Right cardiac atrium (tissue), 5 donors: ENCODE measurements at regions not wholly inside any gene's neighbourhood (a gene's known extent, or its start where the extent isn't known, plus 50 kb on each side); places are given as distances from the start of the nearest gene placed in this dataset.

Experiments used
- ATAC-seq, 2 donors: fragments of 200-7000 bp; cut with Tn5 transposase; one replicate each; pipeline versions ENCODE4 v1.8.0 to v1.9.1; 2020; ENCODE audit warnings: moderate library complexity in 2 of 2, mild to moderate bottlenecking in 1 of 2
- DNase-seq, 3 donors: peaks; one replicate each; pipeline ENCODE4 v3.0.0-alpha.2; 2020
- H3K27ac ChIP-seq: one replicate; pipeline ENCODE4 v1.5.1; 2013; ENCODE audit warnings: mild to moderate bottlenecking, low read length, control low read depth, moderate library complexity
- H3K27me3 ChIP-seq: one replicate; pipeline ENCODE4 v1.6.1; 2013; ENCODE audit not compliant: control insufficient read depth, insufficient read depth
- H3K4me1 ChIP-seq: one replicate; pipeline ENCODE4 v1.6.1; 2013; ENCODE audit warnings: low read length; ENCODE audit not compliant: control insufficient read depth, insufficient read depth
- H3K4me3 ChIP-seq: one replicate; pipeline ENCODE4 v1.5.1; 2013; ENCODE audit warnings: low read length, control low read depth
- H3K9me3 ChIP-seq: one replicate; pipeline ENCODE4 v1.6.1; 2013; ENCODE audit warnings: low read length; ENCODE audit not compliant: control insufficient read depth
- WGBS: extraction: QIAGEN DNeasy Blood & Tissue Kit; methylation state at CpG from one replicate; pipeline ENCODE4 v1.1.7; 2013; 5-methylcytosine and 5-hydroxymethylcytosine counted together
- intact Hi-C, 4 donors: fragments of 100-400 bp; cut with DNase I; formaldehyde crosslinking; loops; one replicate each; pipeline versions ENCODE4 v1.11.0 to v1.14.0; 2022 to 2023
- donor health status: healthy with polysubstance abuse.
- donor health status: DM: no; HTN: yes; CAD: no.
- donor health status: DM: no; HTN: no; CAD: no.
- donor health status: DM: no; HTN: yes; CAD: no; lungs with severe emphysema.
- donor health status: DM: yes; HTN: yes; CAD: no.

DNA sequence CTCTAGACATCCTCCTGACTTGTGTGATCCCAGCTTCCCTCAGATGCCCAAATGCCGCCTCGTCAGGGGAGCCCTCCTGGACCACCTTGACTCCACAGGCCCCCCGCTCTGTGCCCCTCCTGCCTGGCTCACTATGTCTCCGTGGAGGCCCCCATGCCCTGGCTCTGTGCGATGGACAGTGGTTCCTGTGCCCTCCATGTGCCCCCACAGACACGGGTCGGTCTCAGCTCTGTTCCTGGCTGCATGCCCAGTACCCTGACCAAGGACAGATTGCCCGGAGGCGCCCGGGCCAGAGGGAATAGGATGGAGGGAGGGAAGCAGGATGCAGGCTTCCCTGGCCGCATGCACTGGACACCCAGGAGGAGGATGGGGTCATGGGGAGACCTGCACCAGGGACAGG is 1274.6 kb downstream of the BRD1 start:
- Histone ChIP-seq H3K27me3 (no peaks in the 10 kb centered on the region), H3K27ac (no peak overlapping the region), H3K4me3 (no peak overlapping the region), H3K4me1 (no peaks in the 10 kb centered on the region), H3K9me3 (no peaks in the 10 kb centered on the region)
- ATAC-seq = no peak
- intact Hi-C loops = no loop called here
- peak in 2 of 3 donors; percentile 33 to 53 for DNase-seq
- 62% methylated on average over 11 of the region's 11 CpGs for WGBS

DNA sequence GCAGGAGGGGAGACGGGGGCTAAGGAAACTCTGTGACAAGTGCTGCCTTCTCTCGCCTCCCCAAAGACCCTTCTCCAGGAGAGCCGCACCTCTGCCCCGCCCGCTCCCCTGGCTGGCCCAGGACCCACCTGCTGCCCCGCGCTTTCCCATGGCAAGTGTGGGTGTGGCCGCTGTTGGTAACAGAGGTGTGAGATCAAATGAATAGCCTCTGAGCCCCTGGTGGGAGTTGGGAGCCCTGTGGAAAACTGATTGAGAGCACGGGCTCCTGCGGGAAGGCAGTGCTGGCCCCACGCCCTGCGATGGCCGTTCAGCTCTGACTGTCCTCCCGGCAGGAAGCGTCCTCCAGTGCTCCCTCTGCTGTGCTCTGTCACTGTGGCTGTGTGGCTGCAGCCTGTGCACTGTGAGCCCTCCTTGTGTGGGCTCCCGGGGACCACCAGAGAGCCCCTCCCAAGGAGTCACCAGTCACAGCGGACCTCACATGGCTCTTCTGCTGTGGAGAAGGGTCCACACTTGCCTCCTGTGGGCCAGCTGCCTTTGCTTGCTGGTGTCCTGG is 1275.9 kb downstream of the BRD1 start:
- Histone ChIP-seq H3K9me3 (no peaks in the 10 kb centered on the region), H3K27me3 (no peaks in the 10 kb centered on the region), H3K4me3 (no peak overlapping the region), H3K27ac (no peak overlapping the region), H3K4me1 (no peaks in the 10 kb centered on the region)
- ATAC-seq (no peak), DNase-seq (peak in 2 of 3 donors; percentile 35)
- intact Hi-C loops = no loop called here
- WGBS = 70% methylated on average over 17 of the region's 17 CpGs

- no peak for ATAC-seq
- peak in 2 of 3 donors; percentile 26 to 29 for DNase-seq
- 78% methylated on average over 10 of the region's 10 CpGs for WGBS
- no peak overlapping the region for H3K27ac ChIP-seq
- no peaks in the 10 kb centered on the region for H3K27me3 ChIP-seq
- H3K4me3 ChIP-seq = no peak overlapping the region
- intact Hi-C loops = no loop called here
- no peaks in the 10 kb centered on the region for H3K9me3 ChIP-seq
- H3K4me1 ChIP-seq = no peaks in the 10 kb centered on the region
Measured at GRCh38 chr22:48551061-48551460, 1276.6 kb downstream of the BRD1 start.

GRCh38 chr22:48548391-48548790 is 1279.3 kb downstream of the BRD1 start:
- Histone ChIP-seq H3K4me3 (no peak overlapping the region), H3K27me3 (no peaks in the 10 kb centered on the region), H3K27ac (no peak overlapping the region), H3K9me3 (no peaks in the 10 kb centered on the region), H3K4me1 (no peaks in the 10 kb centered on the region)
- 87% methylated on average over 8 of the region's 8 CpGs for WGBS
- DNase-seq (no peak), ATAC-seq (no peak)
- intact Hi-C loops = no loop called here

DNA sequence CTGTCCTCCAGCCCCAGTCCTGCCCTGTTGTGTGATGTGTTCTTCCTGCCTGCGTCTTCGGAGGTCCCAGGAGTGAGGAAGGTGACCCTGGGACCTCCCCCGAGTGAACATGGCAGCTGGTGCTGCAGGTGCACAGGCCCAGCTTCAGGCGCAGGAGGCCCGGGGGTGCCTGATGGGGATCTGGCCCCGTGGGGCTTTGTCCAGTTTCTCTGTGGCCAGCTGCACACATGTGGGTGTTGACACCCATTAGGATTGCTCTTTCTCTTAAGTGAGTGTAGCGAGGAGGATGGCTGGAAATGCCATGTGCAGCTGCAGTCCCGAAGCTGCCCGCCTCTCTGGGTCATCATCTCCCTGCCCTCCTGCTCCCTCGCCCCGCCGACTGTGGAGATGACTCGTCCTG is 1279.7 kb downstream of the BRD1 start:
- H3K27ac ChIP-seq = no peak overlapping the region
- 82% methylated on average over 13 of the region's 13 CpGs for WGBS
- no peak overlapping the region for H3K4me3 ChIP-seq
- ATAC-seq = no peak
- H3K4me1 ChIP-seq = no peaks in the 10 kb centered on the region
- H3K9me3 ChIP-seq = no peaks in the 10 kb centered on the region
- intact Hi-C loops = no loop called here
- DNase-seq = peak in 2 of 3 donors; percentile 33 to 46
- no peaks in the 10 kb centered on the region for H3K27me3 ChIP-seq

GRCh38 chr22:48546653-48547424 is 1280.8 kb downstream of the BRD1 start:
- 58% methylated on average over 19 of the region's 19 CpGs for WGBS
- Histone ChIP-seq H3K4me1 (no peaks in the 10 kb centered on the region), H3K27ac (no peak overlapping the region), H3K9me3 (no peaks in the 10 kb centered on the region), H3K4me3 (no peak overlapping the region), H3K27me3 (no peaks in the 10 kb centered on the region)
- DNase-seq (peak in 1 of 3 donors; percentile 24), ATAC-seq (no peak)
- intact Hi-C loops = no loop called here

DNA sequence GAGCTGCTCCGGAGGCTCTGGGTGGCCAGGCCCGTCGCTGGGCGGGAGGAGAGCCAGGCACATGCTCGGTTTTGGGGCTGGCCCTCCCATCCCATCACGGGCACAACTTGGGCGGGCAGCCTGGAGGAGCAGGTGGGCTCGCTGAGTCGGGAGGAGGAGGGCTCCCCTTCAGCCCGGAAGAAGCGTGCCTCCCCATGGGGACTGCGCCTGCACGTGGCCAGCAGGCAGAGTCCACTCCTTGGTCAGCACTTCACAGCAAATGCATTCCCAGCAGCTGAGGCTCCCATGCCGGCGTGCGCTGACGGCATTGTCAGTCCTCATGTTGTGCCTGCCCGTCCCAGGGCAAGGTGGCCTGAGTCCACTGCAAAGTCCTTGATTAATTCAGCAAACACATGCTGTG is 1281.7 kb downstream of the BRD1 start:
- Histone ChIP-seq H3K9me3 (no peaks in the 10 kb centered on the region), H3K27me3 (no peaks in the 10 kb centered on the region), H3K4me1 (no peaks in the 10 kb centered on the region), H3K27ac (no peak overlapping the region), H3K4me3 (no peak overlapping the region)
- ATAC-seq (no peak), DNase-seq (peak in 2 of 3 donors; percentile 12 to 53)
- WGBS = 85% methylated on average over 18 of the region's 18 CpGs
- intact Hi-C loops = no loop called here

GRCh38 chr22:48541401-48542098 is 1286.1 kb downstream of the BRD1 start:
- no peaks in the 10 kb centered on the region for H3K27me3 ChIP-seq
- 85% methylated on average over 16 of the region's 16 CpGs for WGBS
- no peaks in the 10 kb centered on the region for H3K9me3 ChIP-seq

GRCh38 chr22:48539261-48539660 is 1288.4 kb downstream of the BRD1 start:
- no peaks in the 10 kb centered on the region for H3K4me1 ChIP-seq
- intact Hi-C loops = no loop called here
- no peaks in the 10 kb centered on the region for H3K9me3 ChIP-seq
- DNase-seq (no peak), ATAC-seq (no peak)
- H3K4me3 ChIP-seq = no peak overlapping the region
- H3K27me3 ChIP-seq = no peaks in the 10 kb centered on the region
- H3K27ac ChIP-seq = no peak overlapping the region
- 70% methylated on average over 12 of the region's 12 CpGs for WGBS

More at GRCh38 chr22:48541401-48542098, 1286.1 kb downstream of the BRD1 start:
- H3K27ac ChIP-seq = no peak overlapping the region
- H3K4me1 ChIP-seq = no peaks in the 10 kb centered on the region
- no peak overlapping the region for H3K4me3 ChIP-seq
- DNase-seq (peak in 1 of 3 donors; percentile 32), ATAC-seq (no peak)
- intact Hi-C loops = no loop called here

DNA sequence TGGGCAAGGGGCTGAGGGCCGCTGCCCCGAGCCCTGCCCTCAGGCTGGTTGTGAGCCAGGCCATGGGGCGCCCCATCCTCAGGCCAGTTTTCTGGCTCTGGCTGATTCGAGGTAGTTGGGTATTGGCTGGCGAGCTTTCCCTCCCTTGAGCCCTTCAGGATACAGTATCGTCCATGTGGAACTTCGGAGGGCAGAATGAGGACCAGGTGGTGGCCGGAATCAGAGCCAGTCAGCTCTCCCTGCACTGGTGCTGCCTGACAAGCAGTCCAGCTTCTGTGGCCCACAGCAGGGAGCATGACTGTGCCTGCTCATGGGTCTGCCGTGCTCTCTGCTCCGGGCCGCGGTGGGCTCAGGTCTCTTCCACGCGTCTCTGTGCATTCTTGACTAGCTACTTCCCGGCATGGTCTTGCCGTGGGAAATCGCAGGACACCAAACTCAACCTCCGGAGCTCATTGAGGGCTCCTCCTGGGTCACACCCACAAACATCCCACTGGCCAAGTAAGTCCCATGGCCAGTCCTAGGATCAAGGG is 1289.3 kb downstream of the BRD1 start:
- no peak overlapping the region for H3K4me3 ChIP-seq
- no peaks in the 10 kb centered on the region for H3K9me3 ChIP-seq
- WGBS = 83% methylated on average over 18 of the region's 18 CpGs
- ATAC-seq = no peak
- H3K27me3 ChIP-seq = no peaks in the 10 kb centered on the region
- intact Hi-C loops = no loop called here
- no peak overlapping the region for H3K27ac ChIP-seq
- DNase-seq = no peak
- no peaks in the 10 kb centered on the region for H3K4me1 ChIP-seq

GRCh38 chr22:48537343-48537680 is 1290.4 kb downstream of the BRD1 start:
- ATAC-seq (no peak), DNase-seq (no peak)
- H3K27me3 ChIP-seq = no peaks in the 10 kb centered on the region
- no peaks in the 10 kb centered on the region for H3K4me1 ChIP-seq
- no peak overlapping the region for H3K4me3 ChIP-seq
- H3K9me3 ChIP-seq = no peaks in the 10 kb centered on the region
- intact Hi-C loops = no loop called here
- WGBS = 77% methylated on average over 3 of the region's 3 CpGs
- no peak overlapping the region for H3K27ac ChIP-seq
